Prostate gland (tissue), 2 donors: ENCODE measurements at regions not wholly inside any gene's neighbourhood (a gene's known extent, or its start where the extent isn't known, plus 50 kb on each side); places are given as distances from the start of the nearest gene placed in this dataset.
"Not testable (repeated sequence)": the region's sequence is repeated elsewhere in the genome, so short reads cannot be mapped to it uniquely, and the experiment has no call there.

Source experiments
- DNase-seq: peaks from one replicate; pipeline ENCODE4 v3.0.0-alpha.2; 2019; ENCODE audit warnings: low spot score
- H3K27ac ChIP-seq, 2 donors: fragments of 200-600 bp; sonication (generic); 2 replicates each; pipeline ENCODE4 v1.5.1; 2017 to 2019
- H3K27me3 ChIP-seq: fragments of 200-600 bp; sonication (generic); replicated peaks from 2 replicates; pipeline ENCODE4 v1.5.1; 2019; ENCODE audit not compliant: insufficient read depth
- H3K36me3 ChIP-seq, 2 donors: fragments of 200-600 bp; sonication (generic); 1 replicate in 1 of 2; 2 replicates in 1 of 2; pipeline versions ENCODE4 v1.5.1 to v1.8.1; 2017 to 2019
- H3K4me1 ChIP-seq: fragments of 200-600 bp; sonication (generic); replicated peaks from 2 replicates; pipeline ENCODE4 v1.5.1; 2019
- H3K4me3 ChIP-seq, 2 donors: fragments of 200-600 bp; sonication (generic); 2 replicates each; pipeline ENCODE4 v1.5.1; 2017 to 2019
- H3K9me3 ChIP-seq: fragments of 200-600 bp; sonication (generic); 2 replicates; pipeline ENCODE4 v1.5.1; 2017
- CTCF ChIP-seq, 4 experiments: fragments of 200-600 bp in 2 of 4; fragments of 450-650 bp in 2 of 4; sonication (generic) in 2 of 4; IDR thresholded peaks; 1 replicate in 3 of 4; 2 replicates in 1 of 4; pipeline ENCODE4 v1.5.1; 2016 to 2019; ENCODE audit warnings: antibody characterized with exemption in 4 of 4, mild to moderate bottlenecking in 2 of 4, moderate library complexity in 2 of 4
- POLR2A ChIP-seq: fragments of 450-650 bp; IDR thresholded peaks from one replicate; pipeline ENCODE4 v1.6.1; 2016; ENCODE audit warnings: antibody characterized with exemption, mild to moderate bottlenecking
- POLR2AphosphoS5 ChIP-seq: sonication (generic); formaldehyde crosslinking; IDR thresholded peaks from one replicate; pipeline ENCODE4 v1.6.1; 2017; ENCODE audit warnings: antibody characterized with exemption
- WGBS: methylation state at CpG from one replicate; pipeline ENCODE4 v1.1.5; 2018; 5-methylcytosine and 5-hydroxymethylcytosine counted together
- intact Hi-C: fragments of 100-400 bp; cut with DNase I; formaldehyde crosslinking; loops from one replicate; pipeline ENCODE4 v1.14.2; 2022

DNA sequence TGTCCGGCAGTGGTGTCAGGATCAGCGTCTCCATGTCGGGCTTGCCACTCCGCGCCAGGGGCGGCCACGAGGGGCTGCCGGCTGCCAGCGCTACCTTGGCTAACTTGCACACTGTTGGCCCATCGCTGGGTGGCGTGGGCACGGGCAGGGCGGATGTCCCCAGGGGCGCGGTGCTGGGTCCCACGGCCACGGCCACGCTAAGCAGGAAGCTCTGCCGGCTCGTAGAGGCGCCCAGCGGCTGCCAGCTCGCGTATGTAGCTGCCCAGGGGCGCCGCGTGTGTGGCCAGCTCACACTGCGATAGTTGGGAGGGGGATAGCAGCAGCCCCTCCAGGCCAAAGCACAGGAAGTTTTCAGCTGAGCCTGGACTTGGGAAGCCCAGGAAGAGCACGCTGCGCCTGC, 249.4 kb downstream of the ANKRD30B start:
- no peaks in the 10 kb centered on the region for H3K9me3 ChIP-seq
- TF ChIP-seq CTCF (IDR thresholded peaks at IDR 0.05), result no peak
- TF ChIP-seq POLR2AphosphoS5, result no peak
- no peak for TF ChIP-seq POLR2A
- intact Hi-C loops, result no loop called here
- H3K4me1 ChIP-seq, result no peaks in the 10 kb centered on the region
- no peak overlapping the region for H3K4me3 ChIP-seq
- no peak for DNase-seq
- no peaks in the 10 kb centered on the region for H3K36me3 ChIP-seq
- WGBS, result 99% methylated on average over 22 of the region's 30 CpGs
- no peak overlapping the region for H3K27ac ChIP-seq
- H3K27me3 ChIP-seq, result no peaks in the 10 kb centered on the region

DNA sequence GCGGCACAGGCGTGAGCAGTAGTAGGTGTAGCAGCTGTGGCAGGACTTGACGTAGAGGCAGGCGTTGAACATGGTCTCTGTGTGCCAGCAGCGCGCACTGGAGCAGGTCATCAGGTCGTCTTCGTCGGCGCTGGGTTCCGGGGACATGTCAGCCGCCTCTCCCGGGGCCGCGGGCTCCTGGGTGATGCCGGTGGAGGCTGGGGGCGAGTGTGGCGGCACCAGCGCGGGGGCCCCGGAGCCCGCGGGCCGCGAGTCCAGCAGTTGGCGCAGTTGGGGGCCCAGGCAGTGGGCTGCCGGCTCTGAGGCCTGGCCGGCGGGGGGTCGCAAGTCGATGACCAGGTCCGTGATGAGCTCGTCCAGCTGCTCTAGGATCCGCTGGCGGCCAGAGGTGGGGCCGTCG, 249.9 kb downstream of the ANKRD30B start:
- H3K36me3 ChIP-seq, H3K27me3 ChIP-seq, H3K9me3 ChIP-seq, H3K4me1 ChIP-seq, H3K27ac ChIP-seq, H3K4me3 ChIP-seq, DNase-seq, intact Hi-C loops: not testable (repeated sequence)
- 93% methylated on average over 33 of the region's 37 CpGs for WGBS

GRCh38 chr18:14998360-14999042, 250.5 kb downstream of the ANKRD30B start:
- DNase-seq, H3K9me3 ChIP-seq, H3K36me3 ChIP-seq, H3K4me1 ChIP-seq, intact Hi-C loops, H3K4me3 ChIP-seq, H3K27me3 ChIP-seq, H3K27ac ChIP-seq: not testable (repeated sequence)
- WGBS, result 98% methylated on average over 43 of the region's 62 CpGs

GRCh38 chr18:14999085-14999975, 251.4 kb downstream of the ANKRD30B start:
- H3K9me3 ChIP-seq, result no peaks in the 10 kb centered on the region
- WGBS, result 45% methylated on average over 41 of the region's 105 CpGs

DNA sequence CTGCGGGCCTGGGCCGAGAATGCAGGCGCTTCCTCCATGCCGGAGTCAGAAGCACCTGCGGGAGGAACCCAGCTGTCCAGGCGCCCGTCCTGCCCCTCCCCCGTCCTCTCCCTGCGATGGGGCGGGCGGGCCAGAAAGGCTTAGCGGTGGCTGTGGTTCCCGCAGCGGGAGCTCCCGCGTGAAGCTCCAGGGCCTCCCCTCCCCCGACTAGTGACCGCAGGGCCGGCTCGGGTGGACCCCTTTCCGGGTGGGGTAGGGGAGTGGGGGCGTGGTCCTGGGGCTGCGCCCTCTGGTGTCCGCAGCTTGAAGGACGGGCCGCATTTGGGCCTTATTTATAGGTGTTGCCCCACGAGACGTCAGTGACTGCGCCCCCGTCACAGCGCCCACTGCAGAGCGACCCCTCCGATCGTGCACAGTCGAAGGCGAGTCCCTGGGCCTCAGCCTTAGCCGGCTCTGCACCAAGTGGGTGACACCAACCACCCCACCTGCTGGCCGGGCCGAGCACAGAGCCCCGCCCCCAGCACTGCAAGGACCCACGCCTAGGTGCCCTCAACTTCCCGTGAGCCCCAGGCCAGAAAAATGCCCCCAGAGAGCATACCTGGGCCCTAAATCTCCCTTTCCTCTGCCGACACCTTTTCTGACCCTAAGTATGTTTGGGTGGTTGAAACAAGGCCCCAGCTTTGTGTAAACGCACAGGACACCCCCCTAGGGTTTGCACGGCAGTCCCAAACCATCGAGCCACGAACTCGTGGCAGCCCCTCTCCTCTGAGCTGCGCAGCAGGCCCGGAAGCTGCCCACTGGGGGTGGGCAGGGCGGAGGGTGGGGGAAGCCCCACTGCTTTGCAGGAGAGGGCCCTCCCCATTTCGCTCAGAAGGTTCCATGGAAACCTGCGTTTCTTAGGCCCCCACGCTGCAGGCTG, 252.4 kb downstream of the ANKRD30B start:
- H3K4me3 ChIP-seq, result peak overlapping the region; percentile 3 to 20
- DNase-seq, H3K36me3 ChIP-seq, H3K9me3 ChIP-seq, H3K27ac ChIP-seq, intact Hi-C loops, H3K27me3 ChIP-seq, H3K4me1 ChIP-seq: not testable (repeated sequence)
- 45% methylated on average over 45 of the region's 54 CpGs for WGBS

More at GRCh38 chr18:14999085-14999975, 251.4 kb downstream of the ANKRD30B start:
- no peaks in the 10 kb centered on the region for H3K36me3 ChIP-seq
- TF ChIP-seq POLR2AphosphoS5 (no peak), POLR2A (no peak), CTCF (IDR thresholded peaks at IDR 0.05) (no peak)
- intact Hi-C loops, result no loop called here
- peak overlapping the region; percentile 3 to 20 for H3K4me3 ChIP-seq
- no peak for DNase-seq
- no peak overlapping the region for H3K27ac ChIP-seq
- no peaks in the 10 kb centered on the region for H3K27me3 ChIP-seq
- no peaks in the 10 kb centered on the region for H3K4me1 ChIP-seq

- H3K4me1 ChIP-seq, DNase-seq, H3K27ac ChIP-seq, intact Hi-C loops, H3K27me3 ChIP-seq, H3K36me3 ChIP-seq, H3K9me3 ChIP-seq, H3K4me3 ChIP-seq: not testable (repeated sequence)
- 78% methylated on average over 20 of the region's 21 CpGs for WGBS
Measured at GRCh38 chr18:15001038-15001794, 253.2 kb downstream of the ANKRD30B start.

- WGBS, result 81% methylated on average over 10 of the region's 10 CpGs
- intact Hi-C loops, H3K4me1 ChIP-seq, H3K27ac ChIP-seq, DNase-seq, H3K27me3 ChIP-seq, H3K36me3 ChIP-seq, H3K4me3 ChIP-seq, H3K9me3 ChIP-seq: not testable (repeated sequence)
Measured at GRCh38 chr18:15001795-15002107, 253.8 kb downstream of the ANKRD30B start.

- H3K27ac ChIP-seq, DNase-seq, intact Hi-C loops, H3K4me3 ChIP-seq, H3K9me3 ChIP-seq, H3K36me3 ChIP-seq, H3K27me3 ChIP-seq, H3K4me1 ChIP-seq: not testable (repeated sequence)
- WGBS, result 60% methylated on average over 1 of the region's 3 CpGs
Measured at GRCh38 chr18:15002765-15003164, 254.8 kb downstream of the ANKRD30B start.

DNA sequence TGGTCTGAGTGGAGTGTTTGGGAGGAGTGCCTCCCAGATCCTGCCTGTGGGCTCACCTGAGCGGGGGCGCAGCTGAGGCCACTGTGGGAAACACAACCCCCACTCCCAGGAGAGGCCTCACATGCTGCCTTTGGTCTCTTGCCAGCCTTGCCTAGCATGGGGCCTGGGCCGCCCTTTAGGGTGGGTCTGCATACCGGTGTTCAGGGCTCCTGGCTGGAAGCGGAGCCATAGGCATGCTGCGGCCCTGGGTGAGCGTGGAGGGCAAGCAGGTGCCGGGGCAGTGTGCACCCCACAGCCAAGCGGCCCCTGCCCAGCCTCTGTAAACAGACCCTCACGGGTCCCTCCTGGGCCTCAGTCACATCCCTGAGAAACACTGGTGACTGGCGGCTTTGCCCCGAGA, 255.3 kb downstream of the ANKRD30B start:
- H3K4me1 ChIP-seq, H3K9me3 ChIP-seq, H3K36me3 ChIP-seq, H3K4me3 ChIP-seq, H3K27ac ChIP-seq, H3K27me3 ChIP-seq, intact Hi-C loops, DNase-seq: not testable (repeated sequence)
- WGBS, result 81% methylated on average over 3 of the region's 12 CpGs
